SU-DHL-6 (cell line): ENCODE measurements at regions not wholly inside any gene's neighbourhood (a gene's known extent, or its start where the extent isn't known, plus 50 kb on each side); places are given as distances from the start of the nearest gene placed in this dataset.

Source experiments
- EZH2phosphoT487 ChIP-seq: fragments of 200-600 bp; sonication (generic), shearing (Covaris generic); conservative IDR thresholded peaks from 2 replicates; pipeline ENCODE4 v1.6.1; 2018; ENCODE audit warnings: mild to moderate bottlenecking, antibody characterized with exemption, low read length, moderate library complexity, mixed read lengths
- TF ChIP-seq, protein P1 (sequence below): fragments of 200-600 bp; sonication (generic); IDR thresholded peaks from one replicate; pipeline ENCODE4 v1.5.1; 2017; ENCODE audit warnings: antibody characterized with exemption, mild to moderate bottlenecking, low read length, moderate library complexity; ENCODE audit not compliant: insufficient read depth, poor library complexity, severe bottlenecking

DNA sequence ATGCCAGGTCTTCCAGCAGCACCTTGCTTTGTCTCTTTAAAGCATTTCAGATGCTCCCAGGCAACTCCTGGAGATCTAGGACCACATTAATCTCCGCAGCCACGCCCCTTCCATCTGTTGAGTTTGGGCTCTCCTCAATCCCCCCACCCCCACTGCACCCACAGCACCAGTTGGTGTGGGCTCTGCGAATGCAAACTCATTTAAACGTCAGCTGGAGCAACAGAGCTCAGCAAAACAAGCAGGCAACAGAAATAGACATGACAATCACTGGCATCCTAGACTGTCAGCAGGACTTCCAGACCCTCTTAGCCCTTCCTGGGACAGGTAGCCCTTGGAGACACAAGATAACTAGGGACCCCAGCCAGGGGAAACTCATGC is 106.9 kb downstream of the LSM3 start:
- TF ChIP-seq, protein P1, sequence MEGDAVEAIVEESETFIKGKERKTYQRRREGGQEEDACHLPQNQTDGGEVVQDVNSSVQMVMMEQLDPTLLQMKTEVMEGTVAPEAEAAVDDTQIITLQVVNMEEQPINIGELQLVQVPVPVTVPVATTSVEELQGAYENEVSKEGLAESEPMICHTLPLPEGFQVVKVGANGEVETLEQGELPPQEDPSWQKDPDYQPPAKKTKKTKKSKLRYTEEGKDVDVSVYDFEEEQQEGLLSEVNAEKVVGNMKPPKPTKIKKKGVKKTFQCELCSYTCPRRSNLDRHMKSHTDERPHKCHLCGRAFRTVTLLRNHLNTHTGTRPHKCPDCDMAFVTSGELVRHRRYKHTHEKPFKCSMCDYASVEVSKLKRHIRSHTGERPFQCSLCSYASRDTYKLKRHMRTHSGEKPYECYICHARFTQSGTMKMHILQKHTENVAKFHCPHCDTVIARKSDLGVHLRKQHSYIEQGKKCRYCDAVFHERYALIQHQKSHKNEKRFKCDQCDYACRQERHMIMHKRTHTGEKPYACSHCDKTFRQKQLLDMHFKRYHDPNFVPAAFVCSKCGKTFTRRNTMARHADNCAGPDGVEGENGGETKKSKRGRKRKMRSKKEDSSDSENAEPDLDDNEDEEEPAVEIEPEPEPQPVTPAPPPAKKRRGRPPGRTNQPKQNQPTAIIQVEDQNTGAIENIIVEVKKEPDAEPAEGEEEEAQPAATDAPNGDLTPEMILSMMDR = no peak
- TF ChIP-seq EZH2phosphoT487 = no peak
